ENCODE measurements at regions not wholly inside any gene's neighbourhood (a gene's known extent, or its start where the extent isn't known, plus 50 kb on each side); places are given as distances from the start of the nearest gene placed in this dataset.

DNA sequence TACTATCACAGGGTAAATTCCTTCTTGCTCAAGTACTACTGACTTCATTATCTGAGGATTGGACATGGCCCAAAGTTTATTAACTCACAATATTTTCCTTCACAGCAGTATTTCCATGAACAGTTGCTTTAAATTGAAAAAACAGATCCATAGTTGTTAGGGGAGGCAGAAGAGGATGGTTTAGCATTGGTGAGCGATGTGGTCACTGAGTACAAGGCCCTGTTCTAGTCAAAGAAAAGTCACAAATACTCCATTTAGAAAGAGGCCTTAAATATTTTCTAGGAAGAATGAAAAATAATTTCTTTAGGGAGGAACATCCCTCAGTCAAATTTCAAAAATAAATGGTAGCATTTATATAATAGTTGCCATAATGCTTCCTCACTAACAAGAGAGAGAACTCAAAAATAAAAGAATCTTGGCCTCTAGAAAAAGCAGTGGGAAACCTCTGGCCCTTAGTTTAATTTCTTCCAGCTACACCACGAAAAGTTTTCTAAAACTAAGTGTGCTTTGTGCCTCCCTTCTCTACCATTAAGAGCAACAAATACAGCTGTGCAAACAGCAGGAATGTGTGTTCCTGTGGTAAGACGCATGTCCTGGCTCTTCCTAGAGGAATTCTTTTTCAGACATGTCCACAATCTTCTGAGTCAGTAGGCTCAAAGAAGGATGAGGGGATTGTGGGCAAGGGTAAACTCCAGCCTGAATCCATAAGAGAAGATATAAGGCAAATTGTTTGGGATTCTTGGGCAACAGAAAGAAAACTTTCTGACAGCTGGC lies 105.7 kb downstream of the HOXA1 start:
- TF ChIP-seq, protein P1, sequence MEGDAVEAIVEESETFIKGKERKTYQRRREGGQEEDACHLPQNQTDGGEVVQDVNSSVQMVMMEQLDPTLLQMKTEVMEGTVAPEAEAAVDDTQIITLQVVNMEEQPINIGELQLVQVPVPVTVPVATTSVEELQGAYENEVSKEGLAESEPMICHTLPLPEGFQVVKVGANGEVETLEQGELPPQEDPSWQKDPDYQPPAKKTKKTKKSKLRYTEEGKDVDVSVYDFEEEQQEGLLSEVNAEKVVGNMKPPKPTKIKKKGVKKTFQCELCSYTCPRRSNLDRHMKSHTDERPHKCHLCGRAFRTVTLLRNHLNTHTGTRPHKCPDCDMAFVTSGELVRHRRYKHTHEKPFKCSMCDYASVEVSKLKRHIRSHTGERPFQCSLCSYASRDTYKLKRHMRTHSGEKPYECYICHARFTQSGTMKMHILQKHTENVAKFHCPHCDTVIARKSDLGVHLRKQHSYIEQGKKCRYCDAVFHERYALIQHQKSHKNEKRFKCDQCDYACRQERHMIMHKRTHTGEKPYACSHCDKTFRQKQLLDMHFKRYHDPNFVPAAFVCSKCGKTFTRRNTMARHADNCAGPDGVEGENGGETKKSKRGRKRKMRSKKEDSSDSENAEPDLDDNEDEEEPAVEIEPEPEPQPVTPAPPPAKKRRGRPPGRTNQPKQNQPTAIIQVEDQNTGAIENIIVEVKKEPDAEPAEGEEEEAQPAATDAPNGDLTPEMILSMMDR (IDR thresholded peaks at IDR 0.05), result no peak
- TF ChIP-seq POLR2A (IDR thresholded peaks at IDR 0.05), result no peak
